ENCODE measurements at regions not wholly inside any gene's neighbourhood (a gene's known extent, or its start where the extent isn't known, plus 50 kb on each side); places are given as distances from the start of the nearest gene placed in this dataset.

DNA sequence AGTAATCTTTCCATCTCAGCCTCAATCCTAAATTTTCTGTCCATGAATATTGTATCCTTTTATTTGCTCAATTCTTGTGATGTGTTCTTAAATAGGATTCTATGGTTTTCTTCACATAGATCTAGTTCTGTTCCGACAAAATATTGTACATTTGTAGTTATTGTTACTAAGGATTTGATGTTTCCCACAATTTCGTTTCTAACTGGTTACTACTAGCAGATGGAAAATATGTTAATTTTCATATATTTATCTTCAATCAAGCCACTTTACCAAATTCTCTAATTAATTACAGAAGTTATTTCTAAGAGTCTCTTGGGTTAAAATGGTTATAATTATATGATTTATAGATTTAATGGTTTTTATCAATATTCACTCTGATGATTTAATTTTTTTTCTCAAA is 60.3 kb downstream of the SEC61B start:
- no peak for FAIRE-seq

DNA sequence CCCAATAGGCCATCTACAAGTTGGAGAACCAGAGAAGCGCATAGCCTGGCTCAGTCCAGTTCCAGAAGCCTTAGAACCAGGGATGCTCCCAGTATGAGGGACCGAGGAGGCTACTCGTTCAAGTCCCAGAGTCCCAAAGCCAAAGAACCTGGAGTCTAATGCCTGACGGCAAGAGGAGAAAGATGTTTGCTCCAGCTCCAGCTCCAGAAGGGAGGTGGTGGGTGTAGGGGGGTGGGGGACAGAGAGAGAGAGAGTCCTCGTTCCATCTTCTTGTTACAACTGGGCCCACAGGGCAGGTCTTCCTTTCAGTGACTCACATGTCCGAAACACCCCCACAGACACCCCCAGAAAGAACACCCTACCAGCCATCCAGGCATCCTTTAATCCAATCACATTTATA is 63.9 kb downstream of the SEC61B start:
- FAIRE-seq: no peak

DNA sequence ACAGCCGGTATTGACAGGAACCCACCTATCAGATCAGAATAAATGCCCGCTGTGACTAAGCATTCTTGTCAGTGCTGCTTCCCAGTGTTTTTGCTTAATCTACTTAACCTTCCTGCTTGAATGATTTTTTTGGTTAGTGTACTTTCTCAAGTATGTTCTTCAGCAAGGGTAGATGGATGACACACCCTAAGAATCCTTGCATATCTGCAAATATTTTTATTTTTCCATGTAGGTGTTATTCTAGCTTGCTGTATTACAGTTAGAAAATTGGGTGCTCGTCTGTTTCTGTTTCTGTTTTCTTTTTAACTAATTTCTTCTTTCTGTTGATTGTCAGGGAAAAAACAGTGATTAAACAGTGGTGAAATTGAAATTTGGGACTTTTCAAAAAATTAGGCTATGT is 64.5 kb downstream of the SEC61B start:
- no peak for FAIRE-seq

DNA sequence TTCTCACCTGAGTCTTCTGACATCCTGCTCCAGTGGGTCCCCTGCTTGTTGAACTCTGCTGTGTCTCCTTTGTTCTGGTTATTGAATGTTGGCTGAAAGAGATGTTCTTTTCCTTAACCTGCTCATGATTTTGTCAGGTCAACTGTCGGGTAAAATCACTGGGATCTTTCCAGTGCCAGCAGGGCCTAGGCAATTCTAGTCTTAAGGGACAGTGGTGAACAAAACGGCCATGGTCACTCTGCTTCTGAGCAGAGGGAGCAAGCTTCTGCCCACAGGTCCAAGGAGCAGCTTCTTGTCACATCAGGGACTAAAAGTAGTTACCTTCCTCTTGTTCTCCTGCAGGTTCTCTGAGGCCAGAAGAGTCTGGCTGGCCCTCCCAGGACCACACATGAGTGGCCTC is 65.6 kb downstream of the SEC61B start:
- no peak for FAIRE-seq

DNA sequence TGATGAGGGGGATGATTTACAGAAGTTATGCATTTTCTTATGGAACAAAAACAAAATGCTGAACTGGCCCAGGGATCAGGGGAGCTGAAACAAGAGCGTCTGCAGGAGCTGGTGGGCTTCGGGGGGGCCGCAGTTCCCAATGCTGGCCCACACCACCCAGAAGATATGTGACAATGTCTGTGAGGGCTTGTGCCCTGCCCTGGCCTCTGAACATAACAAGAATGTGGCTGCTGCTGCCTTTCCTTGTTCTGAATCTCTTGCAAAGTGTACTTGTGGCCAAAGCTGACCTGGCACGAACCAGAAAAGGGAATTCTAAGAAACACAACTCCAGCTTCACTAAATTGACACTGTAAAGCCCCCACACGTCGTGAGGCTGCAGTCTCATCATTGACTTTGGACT is 66.7 kb downstream of the SEC61B start:
- FAIRE-seq: no peak

DNA sequence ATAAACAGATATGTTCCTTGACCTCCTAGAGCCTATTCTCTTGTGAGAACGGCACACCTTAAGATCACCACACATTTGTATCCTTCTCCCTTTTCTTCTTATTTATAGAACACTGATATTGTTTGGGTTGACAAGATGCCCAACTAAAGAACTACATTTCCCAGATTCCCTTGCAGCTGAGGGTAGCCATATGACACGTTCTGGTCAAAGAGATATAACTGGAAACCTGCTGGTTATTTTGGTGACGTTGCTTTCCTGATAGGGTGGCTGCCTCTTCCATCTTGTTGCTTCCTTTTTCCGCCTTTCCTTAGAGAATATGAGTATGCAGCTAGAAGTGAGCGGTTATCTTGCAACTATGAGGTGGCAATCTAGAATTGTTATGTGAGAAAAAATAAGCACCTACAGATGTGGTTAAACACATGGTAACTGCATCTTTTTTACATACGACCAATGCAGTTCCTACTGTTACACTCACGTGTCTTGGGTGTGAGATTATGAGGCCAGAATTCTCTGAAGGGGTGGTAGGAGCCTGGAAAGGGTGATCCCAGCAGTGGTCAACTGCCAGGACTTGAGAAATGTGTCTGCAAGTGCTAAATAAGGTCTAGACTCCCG is 72.9 kb downstream of the SEC61B start:
- FAIRE-seq: no peak

DNA sequence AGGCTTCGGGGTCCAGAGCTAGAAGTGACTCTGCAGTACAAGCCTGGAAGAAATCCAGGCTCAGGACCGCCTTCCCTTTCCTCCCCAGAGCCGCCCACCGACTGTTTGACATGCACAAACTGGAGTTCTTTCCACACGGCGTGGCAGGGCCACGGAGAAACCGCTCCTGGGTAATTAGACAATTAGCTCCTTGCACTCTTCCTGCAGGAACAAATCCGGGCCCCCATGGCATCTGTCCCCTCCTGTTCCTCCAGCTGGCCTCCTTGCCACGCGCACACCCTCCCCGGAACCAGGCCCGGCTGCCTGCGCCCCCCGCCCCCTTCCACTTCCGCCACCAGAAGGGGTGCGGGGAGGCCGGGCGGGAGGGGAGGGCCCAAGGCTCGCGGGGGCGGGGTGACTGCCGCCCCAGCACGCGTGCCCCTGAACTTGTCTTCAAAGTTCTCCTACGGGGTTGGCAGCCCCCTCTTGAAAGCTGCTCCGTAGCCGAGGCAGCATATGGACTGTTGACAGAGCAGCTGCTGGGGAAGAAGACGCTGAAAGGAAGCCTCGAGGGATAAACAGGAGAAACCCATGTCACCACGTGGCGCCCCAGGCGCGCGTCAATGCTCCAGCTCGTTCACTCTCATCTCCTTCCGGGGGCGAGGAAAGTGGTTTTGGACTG is 74.3 kb downstream of the SEC61B start:
- no peak for FAIRE-seq

DNA sequence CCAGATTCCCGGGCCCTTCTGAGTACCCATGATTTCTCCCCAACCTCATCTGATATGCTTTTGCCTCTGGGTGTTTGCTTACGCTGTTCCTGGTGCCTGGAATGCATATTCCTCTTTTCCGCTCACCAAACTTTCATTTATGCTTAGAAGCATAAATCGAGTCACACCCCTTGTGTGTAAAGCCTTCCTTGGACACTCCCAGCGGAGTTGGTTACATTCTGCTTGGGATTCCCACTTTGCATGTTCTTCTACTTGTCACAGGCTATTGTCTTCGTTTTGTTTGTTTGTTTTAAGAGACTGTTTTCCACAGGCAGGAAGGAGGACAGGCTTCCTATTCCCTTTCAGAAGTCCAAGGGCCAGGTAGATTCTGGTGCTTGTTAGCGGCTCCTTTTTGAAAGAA is 76.5 kb downstream of the SEC61B start:
- no peak for FAIRE-seq

DNA sequence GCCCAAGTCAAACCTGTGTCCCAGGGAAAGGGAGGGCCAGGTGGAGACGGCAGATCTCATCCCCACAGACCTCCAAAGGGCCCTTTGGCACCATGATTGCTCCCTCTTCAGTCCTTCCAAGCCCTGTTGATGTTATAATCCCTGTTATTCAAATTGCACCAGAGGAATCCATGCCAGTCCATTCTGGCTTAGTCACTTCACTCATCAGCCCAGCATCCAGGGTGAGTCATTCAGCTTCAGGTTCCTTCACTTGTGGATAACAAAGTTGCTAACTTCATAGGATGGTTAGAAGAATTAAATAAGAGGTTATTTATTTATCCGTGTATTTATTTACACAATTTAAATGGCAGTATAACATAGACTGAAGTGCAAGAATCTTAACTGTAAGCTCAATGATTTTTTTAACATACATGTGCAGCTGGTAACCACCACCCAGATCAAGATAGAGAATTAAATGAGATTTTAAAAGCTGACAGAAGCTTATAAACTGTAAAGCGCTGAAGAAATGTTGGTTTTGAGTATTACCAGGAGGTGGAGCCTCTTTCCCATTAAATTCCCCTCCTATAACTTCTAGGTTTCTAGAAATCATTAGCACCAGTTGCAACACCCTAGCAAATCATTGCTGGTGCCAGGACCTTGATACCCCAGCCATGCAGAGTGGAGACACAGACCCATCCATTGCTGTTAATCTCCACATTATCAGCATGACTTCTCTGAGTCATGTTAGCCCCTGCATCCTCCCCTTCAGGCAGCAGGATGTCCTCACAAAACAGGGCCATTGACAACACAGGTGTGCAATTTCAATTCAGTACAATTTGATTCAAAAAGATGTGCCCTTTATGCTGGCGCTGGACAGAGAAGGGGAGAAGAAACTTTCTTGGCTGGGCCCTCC is 77.4 kb downstream of the SEC61B start:
- no peak for FAIRE-seq

DNA sequence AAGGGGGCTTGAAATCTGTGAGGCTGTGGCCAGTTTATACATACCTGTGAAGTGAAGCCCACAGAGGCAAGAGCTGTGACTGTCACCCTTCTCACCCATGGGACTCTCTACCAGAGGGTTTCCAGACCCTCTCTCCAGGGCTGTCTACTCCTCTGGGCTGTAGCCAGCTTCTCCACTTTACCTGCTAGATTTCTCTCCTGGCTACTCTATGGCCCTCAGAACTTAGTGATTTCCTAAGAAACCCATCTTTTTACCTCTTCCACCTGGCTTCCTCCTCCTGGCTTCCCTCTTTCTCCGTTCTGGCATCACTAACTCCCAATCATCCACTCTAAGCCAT is 78.0 kb downstream of the SEC61B start:
- no peak for FAIRE-seq

DNA sequence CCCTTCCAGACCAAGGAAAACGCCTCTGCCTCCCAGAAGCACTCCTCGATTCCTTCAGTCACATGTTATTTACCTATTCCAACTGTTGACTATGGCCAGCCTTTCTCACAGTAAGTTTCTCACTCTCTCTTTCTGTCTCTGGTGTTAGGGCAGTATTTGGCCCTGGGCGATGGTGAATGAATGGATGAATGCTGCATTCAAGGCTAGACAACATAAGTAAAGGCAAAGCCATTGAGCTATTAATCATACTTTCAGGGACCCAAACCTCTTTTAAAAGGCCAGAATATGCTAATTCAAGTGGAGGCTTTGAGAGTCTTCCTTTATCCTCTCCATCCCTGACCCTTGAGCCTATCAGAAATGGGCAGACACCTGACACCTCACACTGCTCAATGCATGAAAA is 78.5 kb downstream of the SEC61B start:
- no peak for FAIRE-seq

DNA sequence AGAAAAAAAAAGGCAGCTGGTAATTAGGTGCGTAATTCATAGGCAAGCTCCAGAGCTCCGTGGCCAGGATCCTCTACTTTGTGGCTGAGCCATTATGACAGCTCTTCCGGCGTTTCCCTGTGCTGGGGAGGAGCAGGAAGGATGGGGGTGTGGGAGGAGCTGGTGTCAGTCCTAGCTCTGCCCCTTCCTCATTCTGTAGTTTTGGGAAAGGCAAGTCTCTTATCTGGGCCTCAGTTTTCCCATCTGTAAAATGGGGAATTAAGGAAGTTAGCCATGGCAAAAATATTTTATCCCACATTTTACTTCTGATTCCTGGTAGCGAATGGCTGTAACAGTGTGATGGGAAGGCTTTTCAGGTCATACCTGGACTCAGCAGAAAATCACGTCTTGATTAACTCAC is 81.1 kb downstream of the SEC61B start:
- no peak for FAIRE-seq

DNA sequence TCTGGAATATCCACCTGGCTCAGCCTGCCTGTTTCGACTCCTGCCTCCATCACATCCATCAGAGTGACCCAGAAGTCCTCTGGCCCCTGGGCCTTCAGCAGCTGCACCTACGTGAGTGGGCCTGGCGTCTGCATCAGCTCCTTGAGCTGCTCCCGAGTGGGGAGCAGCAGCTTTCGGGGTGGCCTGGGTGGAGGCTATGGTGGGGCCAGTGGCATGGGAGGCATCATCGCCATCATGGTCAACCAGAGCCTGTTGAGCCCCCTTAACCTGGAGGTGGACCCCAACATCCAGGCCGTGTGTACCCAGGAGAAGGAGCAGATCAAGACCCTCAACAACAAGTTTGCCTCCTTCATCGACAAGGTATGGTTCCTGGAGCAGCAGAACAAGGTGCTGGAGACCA is 83.0 kb downstream of the SEC61B start:
- FAIRE-seq: no peak

DNA sequence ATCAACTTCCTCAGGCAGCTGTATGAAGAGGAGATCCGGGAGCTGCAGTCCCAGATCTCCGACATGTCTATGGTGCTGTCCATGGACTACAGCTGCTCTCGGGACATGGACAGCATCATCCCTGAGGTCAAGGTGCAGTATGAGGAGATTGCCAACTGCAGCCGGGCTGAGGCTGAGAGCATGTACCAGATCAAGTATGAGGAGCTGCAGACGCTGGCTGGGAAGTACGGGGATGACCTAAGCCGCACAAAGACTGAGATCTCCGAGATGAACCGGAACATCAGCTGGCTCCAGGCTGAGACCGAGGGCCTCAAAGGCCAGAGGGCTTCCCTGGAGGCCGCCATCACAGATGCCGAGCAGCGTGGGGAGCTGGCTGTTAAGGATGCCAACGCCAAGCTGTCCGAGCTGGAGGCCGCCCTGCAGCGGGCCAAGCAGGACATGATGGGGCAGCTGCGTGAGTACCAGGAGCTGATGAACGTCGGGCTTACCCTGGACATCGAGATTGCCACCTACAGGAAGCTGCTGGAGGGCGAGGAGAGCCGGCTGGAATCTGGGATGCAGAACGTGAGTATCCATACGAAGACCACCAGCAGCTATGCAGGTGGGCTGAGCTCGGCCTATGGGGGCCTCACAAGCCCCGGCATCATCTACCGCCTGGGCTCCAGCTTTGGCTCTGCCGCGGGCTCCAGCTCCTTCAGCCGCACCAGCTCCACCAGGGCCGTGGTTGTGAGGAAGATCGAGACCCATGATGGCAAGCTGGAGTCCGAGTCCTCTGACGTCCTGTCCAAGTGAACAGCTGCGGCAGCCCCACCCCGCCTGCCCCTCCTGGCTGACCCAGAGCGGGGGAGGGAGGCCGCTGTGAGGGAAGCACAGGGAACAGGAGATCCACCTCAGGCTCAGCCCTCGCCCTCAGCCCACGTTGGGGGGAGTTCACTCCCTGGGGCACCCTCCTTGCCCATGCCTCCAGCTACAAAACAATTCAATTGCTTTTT is 84.0 kb downstream of the SEC61B start:
- no peak for FAIRE-seq

DNA sequence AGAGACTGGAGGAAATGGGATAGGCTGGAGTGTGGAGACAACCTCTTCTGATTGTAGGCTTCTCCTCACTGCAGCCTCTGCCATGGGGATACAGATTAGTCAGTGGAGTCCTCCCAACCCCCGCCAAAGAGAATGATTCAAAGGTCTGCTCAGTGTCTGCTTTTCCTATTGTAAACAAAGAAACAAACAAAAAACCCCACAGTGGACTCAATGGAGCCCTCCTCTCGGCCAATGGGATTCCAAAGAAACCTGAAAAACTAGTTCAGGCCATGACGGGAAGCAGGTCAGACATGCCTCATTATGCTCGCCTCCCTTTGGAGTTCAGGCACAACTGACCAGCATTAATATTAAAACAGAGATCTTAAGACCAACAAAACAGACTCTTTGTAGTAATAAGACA is 85.8 kb downstream of the SEC61B start:
- no peak for FAIRE-seq

DNA sequence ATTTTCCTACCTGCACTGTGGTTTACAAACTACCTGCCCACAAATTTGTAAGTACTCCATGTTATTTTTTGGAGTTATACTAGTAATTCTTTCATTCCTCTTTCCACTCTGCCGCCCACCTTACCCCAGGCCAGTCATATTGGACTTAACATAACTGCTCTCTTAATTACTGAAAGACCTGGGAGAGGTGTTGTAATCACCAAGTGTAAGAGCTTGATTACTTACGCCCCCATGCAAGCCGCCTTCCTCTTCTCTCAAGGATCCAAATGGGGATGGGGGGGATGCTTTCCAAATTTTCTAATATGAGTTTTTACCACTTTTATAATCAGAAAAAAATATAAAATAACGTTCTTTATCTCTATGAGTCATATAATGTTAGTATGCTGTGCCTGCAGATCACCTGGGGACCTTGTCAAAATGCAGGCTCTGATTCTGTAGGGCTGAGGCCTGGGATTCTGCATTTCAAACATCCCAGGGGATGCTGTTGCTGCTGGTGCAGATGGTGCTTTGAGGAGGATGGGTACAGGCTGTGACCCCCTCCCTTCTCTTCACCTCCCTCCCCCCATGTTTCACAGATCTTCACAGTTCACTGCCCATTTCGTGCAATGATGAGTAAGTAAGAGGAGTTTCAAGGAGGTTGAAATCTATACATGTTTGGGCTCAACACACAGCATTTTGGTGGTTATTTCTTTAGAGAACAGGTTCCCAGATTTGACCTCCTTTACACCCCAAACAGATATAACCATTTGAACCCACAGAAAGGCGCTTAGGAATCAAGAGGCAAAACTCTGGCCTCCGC is 87.3 kb downstream of the SEC61B start:
- FAIRE-seq: no peak

DNA sequence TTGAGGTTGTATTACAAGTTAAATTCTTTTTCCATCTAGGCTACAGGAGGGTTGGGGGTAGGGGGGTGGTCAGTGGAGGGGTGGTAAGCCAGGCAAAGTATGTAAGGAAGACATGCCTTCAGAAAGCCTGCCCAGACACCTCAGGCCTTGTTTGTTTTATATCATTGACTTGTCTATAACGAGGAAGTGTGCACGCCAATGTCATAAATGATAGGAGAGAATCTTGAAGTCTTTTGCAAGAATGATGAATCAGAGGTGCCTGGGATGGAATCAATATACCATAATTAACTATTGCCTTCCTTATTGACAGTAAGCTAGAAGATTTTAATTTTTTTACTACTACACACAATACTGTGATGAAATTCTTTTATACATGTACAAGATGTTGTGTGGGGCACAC is 90.7 kb downstream of the SEC61B start:
- FAIRE-seq: no peak

DNA sequence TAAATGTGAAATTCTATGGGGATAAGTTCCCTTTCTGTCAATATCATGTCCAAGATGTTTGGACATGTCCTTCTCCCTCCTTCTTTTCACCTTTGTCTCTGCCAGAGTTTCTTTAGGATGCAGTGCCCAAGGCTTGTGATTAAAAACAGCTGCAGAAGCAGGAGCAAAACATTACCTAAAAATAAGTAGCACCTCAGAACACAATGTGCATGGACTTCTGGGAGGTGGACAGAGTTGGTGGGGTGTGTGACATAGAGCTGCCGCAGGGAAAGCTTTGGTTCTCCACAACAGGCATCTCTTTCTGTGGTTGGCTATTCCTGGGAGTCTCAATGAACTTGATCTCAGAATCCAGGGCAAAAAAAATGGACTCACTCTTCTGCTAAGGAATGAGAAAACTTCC is 97.0 kb downstream of the SEC61B start:
- no peak for FAIRE-seq

DNA sequence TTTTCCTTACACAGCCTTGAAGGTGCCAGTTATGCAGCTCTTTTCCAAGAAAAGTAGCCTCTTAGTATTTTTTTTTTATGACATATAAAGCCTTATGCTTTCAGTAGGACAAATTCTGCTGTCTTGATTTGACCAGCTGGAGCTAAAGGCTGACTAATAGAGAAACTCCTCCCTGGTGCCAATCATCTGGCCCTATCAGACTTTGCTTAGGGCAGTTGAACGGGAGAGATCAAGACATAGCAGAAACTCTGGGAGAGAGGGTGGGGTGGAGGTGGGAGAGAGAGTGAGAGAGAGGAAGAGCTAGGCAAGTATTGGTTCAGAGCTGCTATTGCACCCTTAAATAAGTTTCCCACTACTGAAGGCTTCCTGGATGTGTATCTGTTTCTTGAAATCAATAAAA is 100.2 kb downstream of the SEC61B start:
- no peak for FAIRE-seq

DNA sequence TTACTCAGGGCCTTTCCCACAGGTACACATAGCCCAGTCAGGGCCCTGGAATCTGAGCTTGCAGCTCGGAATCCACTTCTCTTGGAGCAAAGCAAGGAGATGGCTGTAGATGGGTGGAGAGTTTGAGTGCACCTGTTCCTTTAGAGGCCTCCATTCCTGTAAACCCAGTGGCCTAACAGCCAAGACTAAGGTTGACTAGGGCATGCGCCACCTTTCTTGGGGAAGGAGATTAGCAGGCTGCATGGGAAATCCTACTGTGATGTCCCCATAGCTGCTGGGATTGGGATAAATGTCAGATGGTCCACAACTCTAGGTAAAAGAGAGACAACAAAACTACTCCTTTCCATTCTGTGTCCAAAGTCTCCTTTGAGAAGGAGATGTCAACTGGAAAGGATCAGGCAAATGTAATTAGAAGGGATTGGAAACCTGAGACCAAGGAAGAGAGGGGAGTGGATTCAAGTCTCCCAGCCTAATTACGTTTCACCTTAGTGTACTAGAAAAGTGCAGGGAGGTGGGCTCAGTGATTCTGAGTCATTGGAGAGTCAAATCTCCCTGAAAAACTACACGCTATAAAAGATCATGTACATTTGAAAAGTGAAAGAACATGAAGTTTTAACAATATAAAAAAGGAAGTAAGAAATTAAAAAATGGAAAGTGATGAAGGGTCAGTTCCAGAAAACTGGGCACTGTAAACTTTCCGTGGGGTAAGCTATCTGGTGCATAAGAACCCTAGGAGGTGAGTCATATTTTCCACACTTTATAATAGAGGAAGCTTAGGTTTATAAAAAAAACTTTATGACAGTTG is 104.2 kb downstream of the SEC61B start:
- FAIRE-seq: no peak

DNA sequence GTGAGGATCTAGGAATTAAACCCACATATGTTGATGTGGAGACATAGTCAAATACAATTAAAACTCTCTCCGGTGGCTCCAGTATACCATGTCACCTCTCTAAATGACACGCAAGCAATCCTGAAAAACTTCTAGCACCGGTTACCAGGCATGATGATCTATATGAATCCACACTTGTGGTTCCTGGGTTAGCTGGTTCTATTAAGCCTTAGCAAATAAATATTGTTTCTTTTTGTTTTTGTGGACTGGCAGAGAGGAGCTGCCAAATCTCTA is 104.8 kb downstream of the SEC61B start:
- FAIRE-seq: no peak

DNA sequence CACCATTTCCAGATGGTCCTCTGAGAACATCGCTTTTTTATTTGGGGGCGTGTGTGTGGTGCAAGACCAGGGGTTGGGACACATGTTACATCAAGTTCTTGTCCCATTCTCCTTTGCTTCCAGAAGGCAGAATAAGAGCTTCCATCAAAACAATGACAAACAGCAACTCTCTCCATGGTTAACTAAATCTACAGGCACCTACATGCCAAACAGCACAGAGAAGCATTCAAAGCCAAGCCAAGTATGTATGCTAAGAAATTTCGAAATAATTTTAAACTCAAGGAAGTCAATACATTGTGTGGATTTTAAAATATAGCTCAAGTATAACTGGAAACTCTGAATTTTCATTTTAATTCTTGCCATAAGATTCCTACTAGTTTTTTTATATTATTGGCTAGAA is 105.6 kb downstream of the SEC61B start:
- no peak for FAIRE-seq
